Body of pancreas (tissue), 4 donors: ENCODE measurements at regions not wholly inside any gene's neighbourhood (a gene's known extent, or its start where the extent isn't known, plus 50 kb on each side); places are given as distances from the start of the nearest gene placed in this dataset.

Source experiments
- ATAC-seq: fragments of 150-250 bp; one replicate; pipeline ENCODE4 v1.9.1; 2016
- DNase-seq, 4 donors: peaks; one replicate each; pipeline ENCODE4 v3.0.0-alpha.2; 2019
- H3K27ac ChIP-seq, 4 donors: fragments of 200-600 bp; sonication (generic); 1 replicate in 3 of 4; 2 replicates in 1 of 4; pipeline versions ENCODE4 v1.5.1 to v1.6.1; 2016 to 2019; ENCODE audit warnings: mild to moderate bottlenecking in 1 of 4, mixed read lengths in 1 of 4, moderate library complexity in 1 of 4
- H3K27me3 ChIP-seq, 2 donors: fragments of 200-600 bp; sonication (generic); one replicate each; pipeline ENCODE4 v1.6.0; 2016; ENCODE audit warnings: mild to moderate bottlenecking in 1 of 2
- H3K36me3 ChIP-seq, 2 donors: fragments of 200-600 bp; sonication (generic); replicated peaks in 1 of 2; 2 replicates each; pipeline ENCODE4 v1.5.1; 2016; ENCODE audit warnings: low read depth in 2 of 2; ENCODE audit not compliant: insufficient read depth in 1 of 2
- H3K4me1 ChIP-seq: fragments of 200-600 bp; sonication (generic); one replicate; pipeline ENCODE4 v1.6.0; 2016
- H3K4me3 ChIP-seq, 2 donors: fragments of 200-600 bp; sonication (generic); 1 replicate in 1 of 2; 2 replicates in 1 of 2; pipeline ENCODE4 v1.5.1; 2016 to 2019
- H3K9me3 ChIP-seq, 3 donors: fragments of 200-600 bp; sonication (generic); 1 replicate in 2 of 3; 2 replicates in 1 of 3; pipeline ENCODE4 v1.5.1; 2016
- POLR2A ChIP-seq, 3 donors: fragments of 450-650 bp; IDR thresholded peaks; one replicate each; pipeline ENCODE4 v1.6.1; 2016; ENCODE audit warnings: antibody characterized with exemption in 3 of 3, mild to moderate bottlenecking in 2 of 3
- WGBS, 2 donors: methylation state at CpG; one replicate each; pipeline ENCODE4 v1.1.5; 2017; 5-methylcytosine and 5-hydroxymethylcytosine counted together
- intact Hi-C: fragments of 100-400 bp; cut with DNase I; formaldehyde crosslinking; loops from one replicate; pipeline ENCODE4 v1.15.1; 2023
- TF ChIP-seq, protein P1 (sequence below), 7 experiments: fragments of 450-650 bp in 4 of 7; fragments of 200-600 bp in 3 of 7; sonication (generic) in 3 of 7; IDR thresholded peaks; one replicate each; pipeline ENCODE4 v1.5.1; 2016 to 2019; ENCODE audit warnings: antibody characterized with exemption in 7 of 7

DNA sequence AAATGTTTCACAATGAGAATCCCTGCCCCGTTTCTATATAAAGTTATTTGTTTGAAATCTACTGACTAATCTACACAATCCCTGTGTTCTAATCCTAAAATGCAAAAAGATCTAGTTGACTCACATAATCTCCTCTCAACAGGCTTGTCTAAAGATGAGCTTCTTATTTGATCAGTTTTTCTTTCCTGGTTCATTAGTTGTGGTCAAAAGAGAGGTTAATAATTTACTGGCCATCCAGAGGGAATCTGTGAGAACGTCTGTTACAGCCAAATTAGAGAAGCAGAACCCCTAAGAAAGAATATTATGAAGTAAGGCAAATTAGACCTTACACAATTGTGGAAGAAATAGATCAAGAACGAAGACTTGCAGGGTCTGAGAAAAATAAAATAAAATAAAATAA lies 173.7 kb upstream of the ANO3 start:
- 37 to 39% methylated on average over 3 of the region's 3 CpGs for WGBS, 2 donors
- no peaks in the 10 kb centered on the region for H3K27me3 ChIP-seq
- H3K36me3 ChIP-seq: no peaks in the 10 kb centered on the region
- H3K4me3 ChIP-seq: no peak overlapping the region
- ATAC-seq (no peak), DNase-seq (no peak)
- no peak overlapping the region for H3K27ac ChIP-seq
- no peaks in the 10 kb centered on the region for H3K9me3 ChIP-seq
- no peaks in the 10 kb centered on the region for H3K4me1 ChIP-seq
- intact Hi-C loops: no loop called here
- TF ChIP-seq, protein P1, sequence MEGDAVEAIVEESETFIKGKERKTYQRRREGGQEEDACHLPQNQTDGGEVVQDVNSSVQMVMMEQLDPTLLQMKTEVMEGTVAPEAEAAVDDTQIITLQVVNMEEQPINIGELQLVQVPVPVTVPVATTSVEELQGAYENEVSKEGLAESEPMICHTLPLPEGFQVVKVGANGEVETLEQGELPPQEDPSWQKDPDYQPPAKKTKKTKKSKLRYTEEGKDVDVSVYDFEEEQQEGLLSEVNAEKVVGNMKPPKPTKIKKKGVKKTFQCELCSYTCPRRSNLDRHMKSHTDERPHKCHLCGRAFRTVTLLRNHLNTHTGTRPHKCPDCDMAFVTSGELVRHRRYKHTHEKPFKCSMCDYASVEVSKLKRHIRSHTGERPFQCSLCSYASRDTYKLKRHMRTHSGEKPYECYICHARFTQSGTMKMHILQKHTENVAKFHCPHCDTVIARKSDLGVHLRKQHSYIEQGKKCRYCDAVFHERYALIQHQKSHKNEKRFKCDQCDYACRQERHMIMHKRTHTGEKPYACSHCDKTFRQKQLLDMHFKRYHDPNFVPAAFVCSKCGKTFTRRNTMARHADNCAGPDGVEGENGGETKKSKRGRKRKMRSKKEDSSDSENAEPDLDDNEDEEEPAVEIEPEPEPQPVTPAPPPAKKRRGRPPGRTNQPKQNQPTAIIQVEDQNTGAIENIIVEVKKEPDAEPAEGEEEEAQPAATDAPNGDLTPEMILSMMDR (IDR thresholded peaks at IDR 0.05): no peak
- TF ChIP-seq POLR2A (IDR thresholded peaks at IDR 0.05): no peak

DNA sequence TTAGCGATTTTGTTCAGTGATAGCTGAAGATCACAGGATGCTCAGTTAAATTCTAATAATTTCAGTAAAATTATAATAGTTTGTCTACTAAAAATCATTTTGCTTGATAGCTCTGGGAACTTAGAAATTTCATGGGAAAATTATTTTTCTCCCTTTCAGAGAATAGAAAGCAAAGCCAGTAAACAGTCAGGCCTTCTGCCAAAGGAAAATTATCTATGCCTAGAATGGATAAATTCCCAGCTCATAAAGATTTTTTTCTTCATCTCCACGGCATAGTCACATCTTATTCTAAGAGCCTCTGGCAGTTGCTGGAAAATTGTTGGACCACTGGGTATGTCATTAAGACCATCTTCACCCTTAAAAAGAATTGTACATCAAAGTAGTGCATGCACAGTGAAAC lies 169.6 kb upstream of the ANO3 start:
- H3K9me3 ChIP-seq: no peaks in the 10 kb centered on the region
- ATAC-seq: no peak
- H3K36me3 ChIP-seq: no peaks in the 10 kb centered on the region
- intact Hi-C loops: no loop called here
- no peaks in the 10 kb centered on the region for H3K4me1 ChIP-seq
- no peak overlapping the region for H3K4me3 ChIP-seq
- H3K27ac ChIP-seq: no peak overlapping the region
- DNase-seq: no peak
- TF ChIP-seq POLR2A (IDR thresholded peaks at IDR 0.05): no peak
- TF ChIP-seq, protein P1 (IDR thresholded peaks at IDR 0.05): no peak
- 60 to 62% methylated on average over 2 of the region's 2 CpGs for WGBS, 2 donors
- H3K27me3 ChIP-seq: no peaks in the 10 kb centered on the region

DNA sequence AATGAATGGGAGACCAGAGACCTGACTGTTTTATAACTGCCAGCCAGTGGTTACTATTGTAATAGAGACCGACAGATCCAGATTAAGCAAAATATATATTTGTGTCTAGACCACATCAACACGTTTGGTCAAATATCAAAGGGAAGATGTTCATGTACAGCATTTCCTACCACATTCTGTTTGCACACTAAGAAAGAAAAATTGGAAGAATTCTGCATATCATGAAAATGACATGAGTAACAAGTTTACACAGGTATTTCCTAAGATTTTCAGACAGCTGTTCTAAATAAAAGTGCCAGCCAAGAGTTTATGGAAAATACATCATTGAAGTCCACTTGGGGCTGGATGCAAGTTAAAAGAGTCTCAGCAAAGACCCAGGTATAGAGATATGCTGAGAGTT lies 145.5 kb upstream of the ANO3 start:
- WGBS, 2 donors: 64 to 74% methylated on average over 2 of the region's 2 CpGs
- Histone ChIP-seq H3K36me3 (no peaks in the 10 kb centered on the region), H3K4me1 (no peaks in the 10 kb centered on the region), H3K27me3 (no peaks in the 10 kb centered on the region), H3K4me3 (no peak overlapping the region), H3K27ac (no peak overlapping the region), H3K9me3 (no peaks in the 10 kb centered on the region)
- TF ChIP-seq POLR2A (IDR thresholded peaks at IDR 0.05): no peak
- TF ChIP-seq, protein P1 (IDR thresholded peaks at IDR 0.05): no peak
- ATAC-seq (no peak), DNase-seq (no peak)
- intact Hi-C loops: no loop called here

DNA sequence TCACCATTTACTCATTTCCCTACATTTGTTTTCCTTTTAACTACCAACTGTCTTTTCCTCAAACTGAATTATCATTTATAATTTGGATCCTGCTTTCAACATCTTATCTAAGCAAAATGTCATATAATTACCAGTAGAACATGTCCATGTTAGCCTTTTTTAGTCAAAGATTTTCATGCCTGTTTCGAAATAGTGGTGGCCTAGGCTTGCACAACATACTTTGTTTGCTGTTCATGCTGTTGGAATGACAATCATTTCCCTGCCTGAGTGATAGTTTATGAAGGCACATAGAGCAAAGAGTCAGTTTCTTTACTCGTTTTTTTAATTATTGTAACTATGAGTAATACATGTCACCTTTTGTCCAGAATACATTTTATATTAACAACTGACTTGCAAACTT lies 144.3 kb upstream of the ANO3 start:
- no peak for ATAC-seq
- Histone ChIP-seq H3K4me3 (no peak overlapping the region), H3K27ac (peak overlapping the region in 1 of 4 donors; percentile 50), H3K36me3 (no peaks in the 10 kb centered on the region), H3K9me3 (no peaks in the 10 kb centered on the region), H3K4me1 (no peaks in the 10 kb centered on the region), H3K27me3 (no peaks in the 10 kb centered on the region)
- no peak for TF ChIP-seq POLR2A (IDR thresholded peaks at IDR 0.05)
- TF ChIP-seq, protein P1 (IDR thresholded peaks at IDR 0.05): no peak
- intact Hi-C loops: no loop called here
- 12 to 20% methylated on average over 2 of the region's 2 CpGs for WGBS, 2 donors
- DNase-seq: peak in 2 of 4 donors; percentile 7 to 11

DNA sequence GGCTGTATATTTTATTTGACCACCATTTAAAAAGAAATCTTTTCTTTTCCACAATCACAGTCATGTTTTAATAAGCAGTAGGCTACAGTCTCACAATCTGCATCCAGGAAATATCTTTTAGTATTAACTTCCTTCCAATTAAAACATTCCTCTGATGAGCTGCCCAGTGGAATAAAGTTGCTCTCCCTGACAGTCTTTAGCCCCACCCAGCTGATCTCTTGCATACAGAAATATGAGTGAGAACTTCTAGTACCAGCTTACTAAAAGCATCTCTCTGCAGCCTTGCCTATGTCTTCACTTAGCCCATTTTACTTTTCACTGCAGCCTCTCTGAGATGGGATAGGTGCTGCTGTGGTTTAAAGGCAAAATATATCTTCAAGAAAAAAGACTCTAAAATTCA lies 143.4 kb upstream of the ANO3 start:
- Histone ChIP-seq H3K27me3 (no peaks in the 10 kb centered on the region), H3K4me3 (no peak overlapping the region), H3K4me1 (no peaks in the 10 kb centered on the region), H3K36me3 (no peaks in the 10 kb centered on the region), H3K27ac (no peak overlapping the region), H3K9me3 (no peaks in the 10 kb centered on the region)
- intact Hi-C loops: no loop called here
- ATAC-seq: no peak
- no peak for TF ChIP-seq POLR2A (IDR thresholded peaks at IDR 0.05)
- TF ChIP-seq, protein P1 (IDR thresholded peaks at IDR 0.05): no peak
- no peak for DNase-seq
